ENCODE measurements at regions not wholly inside any gene's neighbourhood (a gene's known extent, or its start where the extent isn't known, plus 50 kb on each side); places are given as distances from the start of the nearest gene placed in this dataset.
A peak's percentile ranks its signal among the peaks of the same experiment; 100 is the strongest.

DNA sequence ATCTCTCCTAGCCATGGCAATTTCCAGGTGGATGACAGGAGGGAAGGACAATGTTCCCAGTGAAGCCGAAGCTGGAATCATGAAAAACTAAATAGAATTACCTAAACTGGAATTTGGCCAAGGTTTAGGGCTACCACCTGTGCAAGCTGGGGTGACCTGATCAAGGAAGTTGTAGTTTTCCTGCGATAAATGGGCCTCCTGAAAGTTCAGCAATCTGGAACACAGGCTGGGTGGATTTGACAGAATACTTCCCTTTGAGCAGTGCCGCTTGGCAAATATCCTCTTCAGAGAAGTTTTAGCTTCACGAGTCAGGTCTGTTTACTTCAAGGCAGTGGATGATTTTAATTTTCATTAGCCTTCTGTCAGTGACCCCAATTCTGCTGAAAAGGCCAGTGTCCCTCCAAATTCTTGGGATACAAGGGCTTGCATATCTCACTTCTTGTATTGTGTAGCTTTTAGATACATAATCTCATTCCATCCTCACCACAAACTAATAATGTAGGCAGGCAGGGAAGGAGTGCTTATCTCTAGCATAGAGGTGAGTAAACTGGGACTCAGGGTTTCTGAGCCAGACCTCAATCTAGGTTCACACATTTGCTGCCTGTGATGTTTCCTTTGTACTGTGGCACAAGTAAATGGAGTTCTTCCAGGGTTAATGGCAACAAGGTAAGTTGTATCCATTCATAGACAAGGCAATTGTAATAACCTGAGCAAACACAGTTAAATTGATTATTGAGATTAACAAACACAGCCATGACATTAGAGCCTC is 349.4 kb downstream of the NUF2 start:
- Histone ChIP-seq H3K27ac (no peak overlapping the region), H3K27me3 (no peaks in the 10 kb centered on the region), H3K4me1 (no peaks in the 10 kb centered on the region), H3K36me3 (no peaks in the 10 kb centered on the region), H3K9ac (ENCODE audit: low read depth in 2 of 2, low read length in 2 of 2) (no peak overlapping the region), H3K4me3 (no peak overlapping the region), H3K9me3 (no peaks in the 10 kb centered on the region)
- intact Hi-C loops (cut with DNase I) = no loop called here
- peak; percentile 25 for DNase-seq
- TF ChIP-seq, protein P1, sequence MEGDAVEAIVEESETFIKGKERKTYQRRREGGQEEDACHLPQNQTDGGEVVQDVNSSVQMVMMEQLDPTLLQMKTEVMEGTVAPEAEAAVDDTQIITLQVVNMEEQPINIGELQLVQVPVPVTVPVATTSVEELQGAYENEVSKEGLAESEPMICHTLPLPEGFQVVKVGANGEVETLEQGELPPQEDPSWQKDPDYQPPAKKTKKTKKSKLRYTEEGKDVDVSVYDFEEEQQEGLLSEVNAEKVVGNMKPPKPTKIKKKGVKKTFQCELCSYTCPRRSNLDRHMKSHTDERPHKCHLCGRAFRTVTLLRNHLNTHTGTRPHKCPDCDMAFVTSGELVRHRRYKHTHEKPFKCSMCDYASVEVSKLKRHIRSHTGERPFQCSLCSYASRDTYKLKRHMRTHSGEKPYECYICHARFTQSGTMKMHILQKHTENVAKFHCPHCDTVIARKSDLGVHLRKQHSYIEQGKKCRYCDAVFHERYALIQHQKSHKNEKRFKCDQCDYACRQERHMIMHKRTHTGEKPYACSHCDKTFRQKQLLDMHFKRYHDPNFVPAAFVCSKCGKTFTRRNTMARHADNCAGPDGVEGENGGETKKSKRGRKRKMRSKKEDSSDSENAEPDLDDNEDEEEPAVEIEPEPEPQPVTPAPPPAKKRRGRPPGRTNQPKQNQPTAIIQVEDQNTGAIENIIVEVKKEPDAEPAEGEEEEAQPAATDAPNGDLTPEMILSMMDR (IDR thresholded peaks at IDR 0.05) = no peak

- Histone ChIP-seq H3K4me1 (no peaks in the 10 kb centered on the region), H3K9me3 (no peaks in the 10 kb centered on the region), H3K27me3 (no peaks in the 10 kb centered on the region), H3K27ac (no peak overlapping the region), H3K36me3 (no peaks in the 10 kb centered on the region), H3K9ac (ENCODE audit: low read depth in 2 of 2, low read length in 2 of 2) (no peak overlapping the region), H3K4me3 (no peak overlapping the region)
- intact Hi-C loops (cut with DNase I) = no loop called here
- TF ChIP-seq, protein P1 (IDR thresholded peaks at IDR 0.05) = no peak
- no peak for DNase-seq
These were observed 351.4 kb downstream of the NUF2 start for GRCh38 chr1:163672976-163673758.

GRCh38 chr1:163673759-163674151 is 352.0 kb downstream of the NUF2 start:
- intact Hi-C loops (cut with DNase I) = no loop called here
- H3K27ac ChIP-seq = no peak overlapping the region

GRCh38 chr1:163674236-163674635 is 352.5 kb downstream of the NUF2 start:
- Histone ChIP-seq H3K36me3 (no peaks in the 10 kb centered on the region), H3K4me3 (no peak overlapping the region), H3K9ac (ENCODE audit: low read depth in 2 of 2, low read length in 2 of 2) (no peak overlapping the region), H3K27me3 (no peaks in the 10 kb centered on the region), H3K4me1 (no peaks in the 10 kb centered on the region), H3K27ac (no peak overlapping the region), H3K9me3 (no peaks in the 10 kb centered on the region)
- TF ChIP-seq, protein P1 (IDR thresholded peaks at IDR 0.05) = no peak
- intact Hi-C loops (cut with DNase I) = no loop called here
- no peak for DNase-seq

More at GRCh38 chr1:163673759-163674151, 352.0 kb downstream of the NUF2 start:
- TF ChIP-seq, protein P1 (IDR thresholded peaks at IDR 0.05) = no peak
- no peak for DNase-seq
- H3K4me3 ChIP-seq = no peak overlapping the region
- no peaks in the 10 kb centered on the region for H3K4me1 ChIP-seq
- H3K9ac ChIP-seq (ENCODE audit: low read depth in 2 of 2, low read length in 2 of 2) = no peak overlapping the region
- no peaks in the 10 kb centered on the region for H3K36me3 ChIP-seq
- no peaks in the 10 kb centered on the region for H3K9me3 ChIP-seq
- no peaks in the 10 kb centered on the region for H3K27me3 ChIP-seq

DNA sequence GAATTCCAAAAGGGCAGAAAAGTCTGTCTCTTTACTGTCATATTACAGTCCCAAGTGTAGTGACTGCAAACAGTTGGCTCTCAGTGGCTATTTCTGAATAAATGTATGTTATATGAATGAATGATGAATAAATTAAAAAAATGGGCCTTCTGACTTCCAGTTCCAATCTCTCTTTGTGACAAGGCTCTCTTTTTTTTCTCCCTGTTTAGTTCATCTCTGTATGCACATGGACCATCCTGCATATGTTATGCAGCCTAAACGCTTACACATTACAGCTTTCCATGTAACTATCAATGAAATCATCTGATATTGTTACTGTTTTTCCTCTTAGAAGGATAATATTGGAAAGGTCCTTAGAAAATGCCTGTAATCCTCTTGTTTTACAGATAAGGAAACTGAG is 363.0 kb downstream of the NUF2 start:
- no peak overlapping the region for H3K4me3 ChIP-seq
- H3K9ac ChIP-seq (ENCODE audit: low read depth in 2 of 2, low read length in 2 of 2) = no peak overlapping the region
- H3K27me3 ChIP-seq = no peaks in the 10 kb centered on the region
- TF ChIP-seq, protein P1 (IDR thresholded peaks at IDR 0.05) = no peak
- H3K27ac ChIP-seq = no peak overlapping the region
- H3K36me3 ChIP-seq = no peaks in the 10 kb centered on the region
- H3K4me1 ChIP-seq = no peaks in the 10 kb centered on the region
- intact Hi-C loops (cut with DNase I) = no loop called here
- DNase-seq = no peak
- no peaks in the 10 kb centered on the region for H3K9me3 ChIP-seq
